Fibroblast of peridontal ligament (primary cell): ENCODE measurements at regions not wholly inside any gene's neighbourhood (a gene's known extent, or its start where the extent isn't known, plus 50 kb on each side); places are given as distances from the start of the nearest gene placed in this dataset.
"Not testable (repeated sequence)": the region's sequence is repeated elsewhere in the genome, so short reads cannot be mapped to it uniquely, and the experiment has no call there.

ENCODE experiments used
- DNase-seq: peaks from one replicate; pipeline ENCODE4 v3.0.0-alpha.2; 2010; ENCODE audit errors: extremely low read depth

GRCh38 chr12:68547318-68547717 is 63.4 kb upstream of the RAP1B start:
- DNase-seq, result not testable (repeated sequence)

- not testable (repeated sequence) for DNase-seq
These were observed 58.0 kb upstream of the RAP1B start for GRCh38 chr12:68552605-68553195.

GRCh38 chr12:68557011-68557730 is 53.5 kb upstream of the RAP1B start:
- DNase-seq, result peak; percentile 82

- no peak for DNase-seq
These were observed 51.5 kb upstream of the RAP1B start for GRCh38 chr12:68559246-68559645.

GRCh38 chr12:68559984-68560850 is 50.5 kb upstream of the RAP1B start:
- no peak for DNase-seq

GRCh38 chr12:68560851-68561422 is 49.8 kb upstream of the RAP1B start:
- DNase-seq, result no peak
